ENCODE measurements at regions not wholly inside any gene's neighbourhood (a gene's known extent, or its start where the extent isn't known, plus 50 kb on each side); places are given as distances from the start of the nearest gene placed in this dataset.

DNA sequence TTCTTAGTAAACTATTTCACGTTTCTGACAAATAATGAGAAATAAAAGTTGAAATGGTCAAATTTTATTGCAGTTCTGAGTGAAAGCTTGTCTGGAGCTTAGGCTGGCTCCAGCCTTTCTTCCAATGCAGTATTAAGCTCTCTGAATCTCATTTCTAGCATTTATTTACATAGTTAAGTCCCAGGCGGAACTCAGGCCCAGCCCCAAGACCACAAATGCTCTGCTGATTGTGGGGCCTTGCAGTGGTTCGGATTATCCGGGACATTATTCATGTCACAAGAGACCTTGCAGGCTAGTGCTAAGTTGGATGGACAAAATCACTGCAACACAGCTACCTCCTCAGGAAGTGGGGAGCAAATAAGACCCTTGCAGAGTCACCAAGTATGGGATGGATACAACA lies 2009.3 kb upstream of the CELF4 start:
- TF ChIP-seq POLR2AphosphoS5 (IDR thresholded peaks at IDR 0.05) (no peak), EP300 (IDR thresholded peaks at IDR 0.05) (no peak), POLR2A (IDR thresholded peaks at IDR 0.05) (no peak)
